Liver (tissue), 8 donors: ENCODE measurements at regions not wholly inside any gene's neighbourhood (a gene's known extent, or its start where the extent isn't known, plus 50 kb on each side); places are given as distances from the start of the nearest gene placed in this dataset.

Source experiments
- DNase-seq: peaks from one replicate; pipeline ENCODE4 v3.0.0-alpha.2; 2017; ENCODE audit warnings: low spot score
- H3K27ac ChIP-seq, 2 donors: one replicate each; pipeline ENCODE4 v1.7.0; 2013; ENCODE audit warnings: inconsistent platforms in 2 of 2, low read length in 2 of 2, control low read depth in 1 of 2, low read depth in 1 of 2, mild to moderate bottlenecking in 1 of 2
- H3K27me3 ChIP-seq, 4 donors: one replicate each; pipeline versions ENCODE4 v1.6.1 to v1.7.0; 2013; ENCODE audit warnings: low read length in 3 of 4, inconsistent platforms in 1 of 4, mild to moderate bottlenecking in 1 of 4, moderate library complexity in 1 of 4; ENCODE audit not compliant: control insufficient read depth in 4 of 4, insufficient read depth in 4 of 4
- H3K36me3 ChIP-seq, 4 donors: one replicate each; pipeline versions ENCODE4 v1.6.1 to v1.7.0; 2013; ENCODE audit warnings: low read length in 3 of 4, mild to moderate bottlenecking in 3 of 4, low read depth in 1 of 4, moderate library complexity in 1 of 4; ENCODE audit not compliant: control insufficient read depth in 4 of 4, insufficient read depth in 3 of 4
- H3K4me1 ChIP-seq, 4 donors: one replicate each; pipeline versions ENCODE4 v1.6.1 to v1.7.0; 2013; ENCODE audit warnings: low read length in 3 of 4, mild to moderate bottlenecking in 3 of 4, moderate library complexity in 1 of 4; ENCODE audit not compliant: control insufficient read depth in 4 of 4, insufficient read depth in 4 of 4
- H3K4me3 ChIP-seq, 3 donors: one replicate each; pipeline versions ENCODE4 v1.6.1 to v1.7.0; 2013; ENCODE audit warnings: low read length in 3 of 3, control low read depth in 1 of 3, low read depth in 1 of 3, mild to moderate bottlenecking in 1 of 3
- H3K9ac ChIP-seq, 2 donors: one replicate each; pipeline ENCODE4 v1.7.0; 2013; ENCODE audit warnings: low read length in 2 of 2, mild to moderate bottlenecking in 2 of 2, moderate library complexity in 2 of 2, control low read depth in 1 of 2, low read depth in 1 of 2
- H3K9me3 ChIP-seq, 4 donors: one replicate each; pipeline versions ENCODE4 v1.6.1 to v1.7.0; 2013; ENCODE audit warnings: low read length in 3 of 4; ENCODE audit not compliant: control insufficient read depth in 4 of 4
- ATF3 ChIP-seq: IDR thresholded peaks from 2 replicates; pipeline ENCODE4 v1.6.1; 2016; ENCODE audit warnings: antibody characterized with exemption
- CTCF ChIP-seq: fragments of 150-350 bp; IDR thresholded peaks from 2 replicates; pipeline ENCODE4 v1.5.1; 2017; ENCODE audit warnings: improper control_type of control experiment, low read depth, low read length; ENCODE audit not compliant: missing input control
- EGR1 ChIP-seq, 2 donors: IDR thresholded peaks; 2 replicates each; pipeline ENCODE4 v1.6.1; 2016 to 2018; ENCODE audit warnings: antibody characterized with exemption in 2 of 2, low read depth in 2 of 2
- FOXA1 ChIP-seq: IDR thresholded peaks from 2 replicates; pipeline ENCODE4 v1.6.1; 2016; ENCODE audit warnings: antibody characterized with exemption
- GABPA ChIP-seq, 2 donors: IDR thresholded peaks in 1 of 2; conservative IDR thresholded peaks in 1 of 2; 2 replicates each; pipeline ENCODE4 v1.6.1; 2016; ENCODE audit warnings: antibody characterized with exemption in 2 of 2, mild to moderate bottlenecking in 1 of 2, moderate library complexity in 1 of 2
- HNF4G ChIP-seq: IDR thresholded peaks from 2 replicates; pipeline ENCODE4 v1.6.1; 2016; ENCODE audit warnings: antibody characterized with exemption
- MAX ChIP-seq: IDR thresholded peaks from 2 replicates; pipeline ENCODE4 v1.6.1; 2016; ENCODE audit warnings: antibody characterized with exemption
- NR2F2 ChIP-seq: IDR thresholded peaks from 2 replicates; pipeline ENCODE4 v1.6.1; 2016; ENCODE audit warnings: antibody characterized with exemption
- RAD21 ChIP-seq, 2 donors: IDR thresholded peaks; 2 replicates each; pipeline ENCODE4 v1.6.1; 2016; ENCODE audit warnings: antibody characterized with exemption in 2 of 2, mild to moderate bottlenecking in 2 of 2
- REST ChIP-seq: IDR thresholded peaks from 2 replicates; pipeline ENCODE4 v1.6.1; 2016; ENCODE audit warnings: antibody characterized with exemption, mild to moderate bottlenecking
- RXRA ChIP-seq, 2 donors: IDR thresholded peaks; 2 replicates each; pipeline ENCODE4 v1.6.1; 2017 to 2018; ENCODE audit warnings: antibody characterized with exemption in 2 of 2, mild to moderate bottlenecking in 1 of 2
- SP1 ChIP-seq: IDR thresholded peaks from 2 replicates; pipeline ENCODE4 v1.6.1; 2018; ENCODE audit warnings: antibody characterized with exemption, mild to moderate bottlenecking
- TAF1 ChIP-seq: conservative IDR thresholded peaks from 2 replicates; pipeline ENCODE4 v1.6.1; 2016; ENCODE audit warnings: antibody characterized with exemption, mild to moderate bottlenecking
- YY1 ChIP-seq: IDR thresholded peaks from 2 replicates; pipeline ENCODE4 v1.6.1; 2016; ENCODE audit warnings: antibody characterized with exemption, mild to moderate bottlenecking
- ZBTB33 ChIP-seq: IDR thresholded peaks from 2 replicates; pipeline ENCODE4 v1.6.1; 2016; ENCODE audit warnings: antibody characterized with exemption
- WGBS: extraction: QIAGEN DNeasy Blood & Tissue Kit; methylation state at CpG from one replicate; pipeline ENCODE4 v1.1.7; 2013; 5-methylcytosine and 5-hydroxymethylcytosine counted together
- donor health status: healthy.
- donor health status: healthy.
- donor health status: healthy.
- donor health status: healthy.
- donor health status: healthy.

GRCh38 chr20:20788308-20788707 is 75.9 kb upstream of the RALGAPA2 start:
- Histone ChIP-seq H3K4me3 (no peak overlapping the region), H3K4me1 (peaks cover 0 to 2% (median 0%) of the 10 kb centered on the region in 4 donors), H3K27ac (no peak overlapping the region), H3K9me3 (no peaks in the 10 kb centered on the region), H3K36me3 (no peaks in the 10 kb centered on the region), H3K27me3 (no peaks in the 10 kb centered on the region), H3K9ac (no peak overlapping the region)
- no peak for TF ChIP-seq EGR1 (IDR thresholded peaks at IDR 0.05; ENCODE audit: low read depth in 2 of 2)
- TF ChIP-seq FOXA1, result no peak
- TF ChIP-seq CTCF, result no peak
- no peak for TF ChIP-seq TAF1
- TF ChIP-seq ATF3, result no peak
- TF ChIP-seq SP1, result no peak
- no peak for TF ChIP-seq ZBTB33
- no peak for TF ChIP-seq MAX
- TF ChIP-seq GABPA (IDR thresholded peaks at IDR 0.05 in 1 of 2, conservative IDR thresholded peaks at IDR 0.05 in 1 of 2), result no peak
- no peak for TF ChIP-seq HNF4G
- TF ChIP-seq RAD21 (IDR thresholded peaks at IDR 0.05), result no peak
- TF ChIP-seq RXRA (IDR thresholded peaks at IDR 0.05), result no peak
- no peak for TF ChIP-seq REST
- no peak for TF ChIP-seq NR2F2
- WGBS, result 94% methylated on average over 4 of the region's 4 CpGs
- no peak for DNase-seq

- no peaks in the 10 kb centered on the region for H3K36me3 ChIP-seq
- no peak overlapping the region for H3K4me3 ChIP-seq
- H3K9ac ChIP-seq, result no peak overlapping the region
- WGBS, result 79% methylated on average over 2 of the region's 2 CpGs
- H3K4me1 ChIP-seq, result peaks cover 0 to 19% (median 7%) of the 10 kb centered on the region in 4 donors
- DNase-seq, result no peak
- H3K9me3 ChIP-seq, result no peaks in the 10 kb centered on the region
- no peak overlapping the region for H3K27ac ChIP-seq
- no peaks in the 10 kb centered on the region for H3K27me3 ChIP-seq
- TF ChIP-seq RXRA (IDR thresholded peaks at IDR 0.05), result no peak
- TF ChIP-seq SP1, result no peak
- TF ChIP-seq GABPA (IDR thresholded peaks at IDR 0.05 in 1 of 2, conservative IDR thresholded peaks at IDR 0.05 in 1 of 2), result no peak
- peak; percentile 30 for TF ChIP-seq YY1
Observed at GRCh38 chr20:20786428-20786827, 74.0 kb upstream of the RALGAPA2 start.
